Type B pancreatic cell (in vitro differentiated cells): ENCODE measurements at regions not wholly inside any gene's neighbourhood (a gene's known extent, or its start where the extent isn't known, plus 50 kb on each side); places are given as distances from the start of the nearest gene placed in this dataset.

Source experiments
- DNase-seq: peaks from one replicate; pipeline ENCODE4 v3.0.0; 2021; ENCODE audit warnings: mixed read lengths; ENCODE audit not compliant: unreplicated experiment; ENCODE audit errors: extremely low spot score
- H3K27ac Mint-ChIP-seq: 2 replicates; pipeline ENCODE4 v1.8.0; 2021; ENCODE audit warnings: mild to moderate bottlenecking, mixed read lengths
- H3K27me3 Mint-ChIP-seq: 2 replicates; pipeline ENCODE4 v1.8.0; 2021; ENCODE audit warnings: mixed read lengths
- H3K36me3 Mint-ChIP-seq: 2 replicates; pipeline ENCODE4 v1.8.0; 2021; ENCODE audit warnings: mixed read lengths
- H3K4me1 Mint-ChIP-seq: one replicate; pipeline ENCODE4 v1.8.0; 2021; ENCODE audit warnings: mixed read lengths; ENCODE audit not compliant: unreplicated experiment
- H3K4me3 Mint-ChIP-seq: 2 replicates; pipeline ENCODE4 v1.8.0; 2021; ENCODE audit warnings: mild to moderate bottlenecking, mixed read lengths
- H3K9me3 Mint-ChIP-seq: 2 replicates; pipeline ENCODE4 v1.8.0; 2021; ENCODE audit warnings: mixed read lengths
- CTCF ChIP-seq: fragments of 200-600 bp; sonication (generic); conservative IDR thresholded peaks from 2 replicates; pipeline ENCODE4 v1.5.0; 2021; ENCODE audit warnings: antibody characterized with exemption, mild to moderate bottlenecking

DNA sequence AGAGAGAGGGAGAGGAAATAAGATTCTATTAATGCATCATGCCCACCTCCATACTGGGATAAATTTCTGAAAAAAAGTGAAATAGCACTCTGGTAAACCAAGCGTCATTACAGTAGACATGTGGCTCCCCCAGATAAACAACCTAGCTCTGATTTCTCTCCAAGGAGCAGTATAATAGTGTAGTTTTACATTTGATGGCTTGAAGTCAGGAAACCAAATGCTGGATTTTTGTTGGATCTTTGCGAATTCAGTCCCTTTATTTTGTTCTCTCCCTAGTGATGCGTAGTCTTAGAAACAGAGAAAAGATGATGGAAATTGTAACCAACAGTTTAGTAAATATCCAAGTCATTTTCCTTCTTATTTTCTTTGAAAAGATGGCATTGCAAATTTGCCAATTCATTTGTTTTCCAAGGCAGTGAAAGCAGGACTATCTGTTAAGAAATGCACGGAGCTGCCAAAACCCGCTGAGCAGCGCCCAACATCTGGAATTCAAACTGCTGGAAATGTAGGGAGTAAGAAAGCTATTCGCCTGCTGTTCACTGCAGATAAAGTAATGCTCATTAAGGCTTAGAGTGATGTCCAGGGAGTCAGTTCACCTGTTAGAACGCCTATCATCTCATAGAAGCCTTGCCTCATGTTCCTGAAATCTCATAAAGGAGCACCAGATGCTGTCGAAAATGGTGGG lies 85.7 kb upstream of the DOK5 start:
- Mint-ChIP-seq H3K4me3 (no peak overlapping the region), H3K9me3 (no peaks in the 10 kb centered on the region), H3K27me3 (peaks cover 12% of the 10 kb centered on the region), H3K36me3 (peaks cover 5% of the 10 kb centered on the region), H3K4me1 (no peaks in the 10 kb centered on the region), H3K27ac (no peak overlapping the region)
- DNase-seq = no peak
- no peak for TF ChIP-seq CTCF

- no peak for DNase-seq
Measured at GRCh38 chr20:54397292-54398140, 77.9 kb upstream of the DOK5 start.

DNA sequence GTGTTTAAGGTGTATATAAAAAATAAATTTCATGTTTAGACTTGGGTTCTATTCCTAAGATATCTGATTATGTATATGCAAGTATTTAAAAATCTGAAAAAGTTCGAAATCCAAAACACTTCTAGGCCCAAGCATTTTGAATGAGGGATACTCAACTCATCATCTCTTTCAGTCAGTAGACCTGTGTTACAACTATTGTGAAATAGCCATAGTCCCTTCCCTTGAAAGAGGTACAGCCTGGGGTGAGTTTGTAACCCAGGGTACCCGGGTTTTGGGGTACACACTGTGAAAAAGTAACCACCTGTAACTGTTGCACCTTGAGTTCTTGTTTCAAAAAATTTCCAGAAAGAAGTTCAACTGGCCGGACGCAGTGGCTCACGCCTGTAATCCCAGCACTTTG lies 76.6 kb upstream of the DOK5 start:
- no peaks in the 10 kb centered on the region for H3K4me1 Mint-ChIP-seq
- no peak overlapping the region for H3K27ac Mint-ChIP-seq
- H3K4me3 Mint-ChIP-seq = no peak overlapping the region
- no peaks in the 10 kb centered on the region for H3K9me3 Mint-ChIP-seq
- H3K36me3 Mint-ChIP-seq = no peaks in the 10 kb centered on the region
- H3K27me3 Mint-ChIP-seq = no peaks in the 10 kb centered on the region
- TF ChIP-seq CTCF = no peak
- DNase-seq = no peak

More at GRCh38 chr20:54397292-54398140, 77.9 kb upstream of the DOK5 start:
- Mint-ChIP-seq H3K27ac (no peak overlapping the region), H3K4me1 (no peaks in the 10 kb centered on the region), H3K36me3 (no peaks in the 10 kb centered on the region), H3K4me3 (no peak overlapping the region), H3K27me3 (no peaks in the 10 kb centered on the region), H3K9me3 (no peaks in the 10 kb centered on the region)
- TF ChIP-seq CTCF = no peak

DNA sequence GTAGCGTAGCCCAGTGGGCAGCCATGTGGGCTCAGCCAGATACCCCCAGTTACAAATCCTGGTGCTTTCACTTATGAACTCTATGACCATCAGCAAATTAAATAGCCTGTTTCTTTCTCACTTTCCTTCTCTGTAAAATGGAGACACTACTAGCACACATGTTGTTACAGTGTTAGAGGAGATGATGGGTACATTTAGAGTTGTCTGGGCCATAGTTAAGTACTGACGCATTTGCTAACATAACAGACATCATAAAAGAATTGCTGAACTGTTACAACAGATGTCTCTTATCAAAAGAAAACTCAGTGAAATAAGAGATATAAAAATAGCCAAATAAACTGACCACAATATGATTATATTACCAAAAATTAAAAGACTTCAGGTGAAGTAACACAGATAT lies 69.9 kb upstream of the DOK5 start:
- DNase-seq = no peak
- no peak overlapping the region for H3K4me3 Mint-ChIP-seq
- no peaks in the 10 kb centered on the region for H3K9me3 Mint-ChIP-seq
- H3K4me1 Mint-ChIP-seq = no peaks in the 10 kb centered on the region
- no peak for TF ChIP-seq CTCF
- no peak overlapping the region for H3K27ac Mint-ChIP-seq
- H3K36me3 Mint-ChIP-seq = no peaks in the 10 kb centered on the region
- peaks cover 7% of the 10 kb centered on the region for H3K27me3 Mint-ChIP-seq

DNA sequence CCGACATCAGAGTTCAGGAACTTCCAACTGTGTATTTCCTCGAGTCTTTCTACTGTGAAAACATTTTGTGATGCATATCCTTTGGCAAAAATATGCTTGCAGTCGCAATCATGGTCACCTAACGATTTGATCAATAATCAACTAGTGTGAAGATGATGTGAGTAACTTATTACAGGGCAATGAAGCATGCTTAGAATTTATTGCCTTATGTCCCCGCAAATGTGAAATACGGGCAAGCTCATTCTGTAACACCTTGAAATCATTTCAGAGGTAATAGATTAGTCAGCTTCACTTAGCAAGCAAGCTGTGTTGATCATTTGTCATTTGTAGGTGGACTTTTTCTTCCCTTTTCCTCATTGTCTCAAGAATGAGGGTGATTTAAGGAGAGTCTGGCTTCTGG lies 67.9 kb upstream of the DOK5 start:
- Mint-ChIP-seq H3K27me3 (peaks cover 10% of the 10 kb centered on the region), H3K9me3 (no peaks in the 10 kb centered on the region), H3K36me3 (no peaks in the 10 kb centered on the region), H3K4me1 (no peaks in the 10 kb centered on the region), H3K4me3 (no peak overlapping the region), H3K27ac (no peak overlapping the region)
- no peak for DNase-seq
- TF ChIP-seq CTCF = no peak
